22Rv1 (cell line): ENCODE measurements at regions not wholly inside any gene's neighbourhood (a gene's known extent, or its start where the extent isn't known, plus 50 kb on each side); places are given as distances from the start of the nearest gene placed in this dataset.

ENCODE experiments used
- H3K27ac ChIP-seq: fragments of 450-650 bp; 2 replicates; pipeline ENCODE4 v1.5.1; 2017
- CTCF ChIP-seq: fragments of 450-650 bp; IDR thresholded peaks from 2 replicates; pipeline ENCODE4 v1.5.1; 2017; ENCODE audit warnings: mild to moderate bottlenecking
- ZFX ChIP-seq: fragments of 450-650 bp; IDR thresholded peaks from 2 replicates; pipeline ENCODE4 v1.6.1; 2017; ENCODE audit warnings: antibody characterized with exemption, borderline replicate concordance

GRCh38 chr9:104238668-104239067 lies 144.6 kb downstream of the SMC2 start:
- no peak overlapping the region for H3K27ac ChIP-seq
- TF ChIP-seq ZFX (no peak), CTCF (no peak)

- no peak overlapping the region for H3K27ac ChIP-seq
- TF ChIP-seq CTCF (no peak), ZFX (no peak)
Observed at GRCh38 chr9:104240890-104241289, 146.8 kb downstream of the SMC2 start.

- H3K27ac ChIP-seq, result no peak overlapping the region
Observed at GRCh38 chr9:104245925-104246324, 151.8 kb downstream of the SMC2 start.

GRCh38 chr9:104247899-104248460 lies 153.9 kb downstream of the SMC2 start:
- TF ChIP-seq ZFX (no peak), CTCF (no peak)
- H3K27ac ChIP-seq, result no peak overlapping the region

More at GRCh38 chr9:104245925-104246324, 151.8 kb downstream of the SMC2 start:
- TF ChIP-seq ZFX (no peak), CTCF (no peak)

- no peak for TF ChIP-seq ZFX
- TF ChIP-seq CTCF, result no peak
- peak overlapping the region; percentile 39 for H3K27ac ChIP-seq
Observed at GRCh38 chr9:104256031-104256695, 162.1 kb downstream of the SMC2 start.

- H3K27ac ChIP-seq, result peak overlapping the region; percentile 39
- no peak for TF ChIP-seq ZFX
- TF ChIP-seq CTCF, result no peak
Observed at GRCh38 chr9:104256696-104257062, 162.6 kb downstream of the SMC2 start.

- H3K27ac ChIP-seq, result no peak overlapping the region
- TF ChIP-seq CTCF, result no peak
- TF ChIP-seq ZFX, result no peak
Observed at GRCh38 chr9:104258296-104259011, 164.3 kb downstream of the SMC2 start.
